ENCODE measurements at regions not wholly inside any gene's neighbourhood (a gene's known extent, or its start where the extent isn't known, plus 50 kb on each side); places are given as distances from the start of the nearest gene placed in this dataset.

- Histone ChIP-seq H3K36me3 (ENCODE audit: control insufficient read depth in 2 of 2, insufficient read depth in 1 of 2, low read length in 2 of 2) (no peaks in the 10 kb centered on the region), H3K4me1 (ENCODE audit: control insufficient read depth, insufficient read depth, low read length) (no peaks in the 10 kb centered on the region), H3K9me3 (ENCODE audit: control insufficient read depth, insufficient read depth, low read depth, low read length) (no peaks in the 10 kb centered on the region), H3K4me3 (ENCODE audit: low read depth, low read length) (no peak overlapping the region), H3K27ac (ENCODE audit: extremely low read depth, low read depth, low read length) (no peak overlapping the region)
- no peak for TF ChIP-seq ZNF184 (tag by site-specific recombination; IDR thresholded peaks at IDR 0.05)
- no peak for TF ChIP-seq ZNF785 (tag by site-specific recombination; IDR thresholded peaks at IDR 0.05)
- TF ChIP-seq ZNF140 (tag by site-specific recombination; IDR thresholded peaks at IDR 0.05) = no peak
- no peak for TF ChIP-seq ZNF561 (tag by site-specific recombination; IDR thresholded peaks at IDR 0.05; ENCODE audit: borderline replicate concordance)
- no peak for TF ChIP-seq GFI1B (tag by site-specific recombination; IDR thresholded peaks at IDR 0.05)
- TF ChIP-seq ZBTB48 (tag by site-specific recombination; IDR thresholded peaks at IDR 0.05) = no peak
- no peak for TF ChIP-seq ZNF626 (tag by site-specific recombination; IDR thresholded peaks at IDR 0.05)
- TF ChIP-seq ZNF202 (tag by site-specific recombination; IDR thresholded peaks at IDR 0.05; ENCODE audit: borderline replicate concordance) = no peak
- TF ChIP-seq KLF9 (tag by site-specific recombination; IDR thresholded peaks at IDR 0.05; ENCODE audit: low read depth) = no peak
- TF ChIP-seq KLF16 (tag by site-specific recombination; IDR thresholded peaks at IDR 0.05) = no peak
- TF ChIP-seq ZFP69B (tag by site-specific recombination; IDR thresholded peaks at IDR 0.05) = no peak
- no peak for TF ChIP-seq ZNF571 (tag by site-specific recombination; IDR thresholded peaks at IDR 0.05)
- ChIA-PET CTCF (no interaction called here), POLR2A (no interaction called here)
Observed at GRCh38 chr18:5717256-5717655, 173.5 kb upstream of the EPB41L3 start.

DNA sequence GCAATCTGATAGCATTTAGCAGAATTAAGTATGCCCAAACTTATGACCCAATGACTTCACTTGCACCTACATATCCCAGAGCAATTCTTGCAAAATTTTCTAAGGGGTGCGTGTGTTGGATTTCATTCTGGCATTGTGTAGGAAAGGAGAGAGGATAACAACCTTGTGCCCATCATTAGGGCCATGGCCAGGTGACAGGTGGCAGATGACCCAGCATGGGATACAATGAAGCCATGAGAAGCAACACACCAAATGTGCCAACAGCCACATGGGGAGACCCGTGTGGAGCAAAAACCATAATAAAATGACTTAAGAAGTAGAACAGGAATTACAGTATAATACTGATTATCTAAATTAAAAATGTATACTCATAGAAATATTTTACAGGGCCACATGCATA is 166.9 kb upstream of the EPB41L3 start:
- no peak overlapping the region for H3K4me3 ChIP-seq (ENCODE audit: low read depth, low read length)
- TF ChIP-seq ZNF521 (tag by site-specific recombination; IDR thresholded peaks at IDR 0.05) (no peak), ZNF830 (tag by site-specific recombination; IDR thresholded peaks at IDR 0.05; ENCODE audit: low read depth) (no peak), KLF1 (tag by site-specific recombination; IDR thresholded peaks at IDR 0.05) (no peak), REPIN1 (tag by site-specific recombination; IDR thresholded peaks at IDR 0.05; ENCODE audit: low read depth) (no peak), ZNF350 (tag by site-specific recombination; IDR thresholded peaks at IDR 0.05) (no peak), ZNF211 (tag by site-specific recombination; IDR thresholded peaks at IDR 0.05; ENCODE audit: low read depth) (no peak), PRDM1 (tag by site-specific recombination; IDR thresholded peaks at IDR 0.05) (no peak), ZNF791 (tag by site-specific recombination; IDR thresholded peaks at IDR 0.05) (no peak), ZNF658 (tag by site-specific recombination; IDR thresholded peaks at IDR 0.05) (no peak), ZNF16 (tag by site-specific recombination; IDR thresholded peaks at IDR 0.05; ENCODE audit: low read depth) (no peak), ZNF37A (tag by site-specific recombination; IDR thresholded peaks at IDR 0.05) (no peak), ZNF280C (tag by site-specific recombination; IDR thresholded peaks at IDR 0.05) (no peak), ZNF513 (tag by site-specific recombination; IDR thresholded peaks at IDR 0.05) (no peak)
- TF ChIP-seq, protein P1, sequence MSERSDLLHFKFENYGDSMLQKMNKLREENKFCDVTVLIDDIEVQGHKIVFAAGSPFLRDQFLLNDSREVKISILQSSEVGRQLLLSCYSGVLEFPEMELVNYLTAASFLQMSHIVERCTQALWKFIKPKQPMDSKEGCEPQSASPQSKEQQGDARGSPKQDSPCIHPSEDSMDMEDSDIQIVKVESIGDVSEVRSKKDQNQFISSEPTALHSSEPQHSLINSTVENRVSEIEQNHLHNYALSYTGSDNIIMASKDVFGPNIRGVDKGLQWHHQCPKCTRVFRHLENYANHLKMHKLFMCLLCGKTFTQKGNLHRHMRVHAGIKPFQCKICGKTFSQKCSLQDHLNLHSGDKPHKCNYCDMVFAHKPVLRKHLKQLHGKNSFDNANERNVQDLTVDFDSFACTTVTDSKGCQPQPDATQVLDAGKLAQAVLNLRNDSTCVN (tag by site-specific recombination; optimal IDR thresholded peaks at IDR 0.05) = no peak
- TF ChIP-seq, protein P2, sequence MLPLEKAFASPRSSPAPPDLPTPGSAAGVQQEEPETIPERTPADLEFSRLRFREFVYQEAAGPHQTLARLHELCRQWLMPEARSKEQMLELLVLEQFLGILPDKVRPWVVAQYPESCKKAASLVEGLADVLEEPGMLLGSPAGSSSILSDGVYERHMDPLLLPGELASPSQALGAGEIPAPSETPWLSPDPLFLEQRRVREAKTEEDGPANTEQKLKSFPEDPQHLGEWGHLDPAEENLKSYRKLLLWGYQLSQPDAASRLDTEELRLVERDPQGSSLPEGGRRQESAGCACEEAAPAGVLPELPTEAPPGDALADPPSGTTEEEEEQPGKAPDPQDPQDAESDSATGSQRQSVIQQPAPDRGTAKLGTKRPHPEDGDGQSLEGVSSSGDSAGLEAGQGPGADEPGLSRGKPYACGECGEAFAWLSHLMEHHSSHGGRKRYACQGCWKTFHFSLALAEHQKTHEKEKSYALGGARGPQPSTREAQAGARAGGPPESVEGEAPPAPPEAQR (tag by site-specific recombination; IDR thresholded peaks at IDR 0.05) = no peak
- POLR2A ChIA-PET = no interaction called here
- H3K36me3 ChIP-seq (ENCODE audit: control insufficient read depth in 2 of 2, insufficient read depth in 1 of 2, low read length in 2 of 2) = no peaks in the 10 kb centered on the region
- no peaks in the 10 kb centered on the region for H3K9me3 ChIP-seq (ENCODE audit: control insufficient read depth, insufficient read depth, low read depth, low read length)
- H3K27ac ChIP-seq (ENCODE audit: extremely low read depth, low read depth, low read length) = no peak overlapping the region
- CTCF ChIA-PET = no interaction called here
- no peaks in the 10 kb centered on the region; the same call in 1 of the 2 replicates for H3K4me1 ChIP-seq (ENCODE audit: control insufficient read depth, insufficient read depth, low read length)
